Prostate gland (tissue), 2 donors: ENCODE measurements at regions not wholly inside any gene's neighbourhood (a gene's known extent, or its start where the extent isn't known, plus 50 kb on each side); places are given as distances from the start of the nearest gene placed in this dataset.

ENCODE experiments used
- CTCF ChIP-seq, 4 experiments: fragments of 200-600 bp in 2 of 4; fragments of 450-650 bp in 2 of 4; sonication (generic) in 2 of 4; IDR thresholded peaks; 1 replicate in 3 of 4; 2 replicates in 1 of 4; pipeline ENCODE4 v1.5.1; 2016 to 2019; ENCODE audit warnings: antibody characterized with exemption in 4 of 4, mild to moderate bottlenecking in 2 of 4, moderate library complexity in 2 of 4
- POLR2A ChIP-seq: fragments of 450-650 bp; IDR thresholded peaks from one replicate; pipeline ENCODE4 v1.6.1; 2016; ENCODE audit warnings: antibody characterized with exemption, mild to moderate bottlenecking
- POLR2AphosphoS5 ChIP-seq: sonication (generic); formaldehyde crosslinking; IDR thresholded peaks from one replicate; pipeline ENCODE4 v1.6.1; 2017; ENCODE audit warnings: antibody characterized with exemption

- TF ChIP-seq CTCF (IDR thresholded peaks at IDR 0.05) (no peak), POLR2A (no peak), POLR2AphosphoS5 (no peak)
Measured at GRCh38 chr5:164148292-164148691, 642.9 kb downstream of the MAT2B start.
